Sigmoid colon (tissue), 6 donors: ENCODE measurements at regions not wholly inside any gene's neighbourhood (a gene's known extent, or its start where the extent isn't known, plus 50 kb on each side); places are given as distances from the start of the nearest gene placed in this dataset.

Experiments
- DNase-seq: peaks from one replicate; pipeline ENCODE4 v3.0.0-alpha.2; 2019
- H3K27ac ChIP-seq, 4 donors: fragments of 200-600 bp; sonication (generic); one replicate each; pipeline ENCODE4 v1.5.1; 2016 to 2019; ENCODE audit warnings: mild to moderate bottlenecking in 1 of 4
- H3K27me3 ChIP-seq, 3 donors: fragments of 200-600 bp; sonication (generic); one replicate each; pipeline ENCODE4 v1.5.1; 2019; ENCODE audit warnings: mild to moderate bottlenecking in 1 of 3
- H3K36me3 ChIP-seq, 4 donors: fragments of 200-600 bp; sonication (generic); one replicate each; pipeline ENCODE4 v1.5.1; 2016 to 2019
- H3K4me1 ChIP-seq, 4 donors: fragments of 200-600 bp; sonication (generic); one replicate each; pipeline ENCODE4 v1.5.1; 2017 to 2019
- H3K4me3 ChIP-seq, 4 donors: fragments of 200-600 bp; sonication (generic); one replicate each; pipeline ENCODE4 v1.5.1; 2017 to 2019; ENCODE audit warnings: mild to moderate bottlenecking in 2 of 4, moderate library complexity in 1 of 4
- H3K9me3 ChIP-seq, 4 donors: fragments of 200-600 bp in 3 of 4; sonication (generic) in 3 of 4; one replicate each; pipeline versions ENCODE4 v1.5.1 to v1.6.1; 2013 to 2019
- EP300 ChIP-seq, 4 donors: sonication (generic); formaldehyde crosslinking; IDR thresholded peaks; one replicate each; pipeline ENCODE4 v1.6.1; 2017; ENCODE audit warnings: antibody characterized with exemption in 4 of 4
- POLR2A ChIP-seq, 2 donors: fragments of 450-650 bp; IDR thresholded peaks; one replicate each; pipeline ENCODE4 v1.6.1; 2016; ENCODE audit warnings: antibody characterized with exemption in 2 of 2, mild to moderate bottlenecking in 2 of 2, moderate library complexity in 2 of 2
- POLR2AphosphoS5 ChIP-seq, 4 donors: sonication (generic); formaldehyde crosslinking; IDR thresholded peaks; one replicate each; pipeline ENCODE4 v1.6.1; 2017; ENCODE audit warnings: antibody characterized with exemption in 4 of 4
- WGBS, 2 donors: extraction: QIAGEN DNeasy Blood & Tissue Kit; methylation state at CpG; one replicate each; pipeline ENCODE4 v1.1.7; 2013; 5-methylcytosine and 5-hydroxymethylcytosine counted together
- intact Hi-C: fragments of 100-400 bp; cut with DNase I; formaldehyde crosslinking; loops from one replicate; pipeline ENCODE4 v1.15.1; 2023
- TF ChIP-seq, protein P1 (sequence below), 4 experiments: fragments of 450-650 bp in 3 of 4; fragments of 200-600 bp in 1 of 4; IDR thresholded peaks; one replicate each; pipeline ENCODE4 v1.5.1; 2016 to 2019; ENCODE audit warnings: antibody characterized with exemption in 4 of 4, mild to moderate bottlenecking in 3 of 4, moderate library complexity in 2 of 4
- donor health status: healthy with polysubstance abuse.
- donor health status: healthy.

- no peaks in the 10 kb centered on the region for H3K27me3 ChIP-seq
- H3K9me3 ChIP-seq: no peaks in the 10 kb centered on the region
- H3K36me3 ChIP-seq: no peaks in the 10 kb centered on the region
- no peak for TF ChIP-seq POLR2A (IDR thresholded peaks at IDR 0.05)
- no peak for TF ChIP-seq POLR2AphosphoS5 (IDR thresholded peaks at IDR 0.05)
- no peak for DNase-seq
- intact Hi-C loops: no loop called here
- 56 to 69% methylated on average over 5 of the region's 5 CpGs for WGBS, 2 donors
- no peaks in the 10 kb centered on the region for H3K4me1 ChIP-seq
- H3K27ac ChIP-seq: no peak overlapping the region
- no peak overlapping the region for H3K4me3 ChIP-seq
Observed at GRCh38 chr13:107554460-107554859, 660.9 kb downstream of the LIG4 start.

GRCh38 chr13:107553838-107554237, 661.5 kb downstream of the LIG4 start:
- intact Hi-C loops: no loop called here
- Histone ChIP-seq H3K27me3 (no peaks in the 10 kb centered on the region), H3K36me3 (no peaks in the 10 kb centered on the region), H3K4me1 (no peaks in the 10 kb centered on the region), H3K4me3 (no peak overlapping the region), H3K9me3 (no peaks in the 10 kb centered on the region), H3K27ac (no peak overlapping the region)
- 78 to 88% methylated on average over 7 of the region's 7 CpGs for WGBS, 2 donors
- TF ChIP-seq EP300 (IDR thresholded peaks at IDR 0.05): no peak
- no peak for TF ChIP-seq POLR2AphosphoS5 (IDR thresholded peaks at IDR 0.05)
- no peak for TF ChIP-seq POLR2A (IDR thresholded peaks at IDR 0.05)
- TF ChIP-seq, protein P1, sequence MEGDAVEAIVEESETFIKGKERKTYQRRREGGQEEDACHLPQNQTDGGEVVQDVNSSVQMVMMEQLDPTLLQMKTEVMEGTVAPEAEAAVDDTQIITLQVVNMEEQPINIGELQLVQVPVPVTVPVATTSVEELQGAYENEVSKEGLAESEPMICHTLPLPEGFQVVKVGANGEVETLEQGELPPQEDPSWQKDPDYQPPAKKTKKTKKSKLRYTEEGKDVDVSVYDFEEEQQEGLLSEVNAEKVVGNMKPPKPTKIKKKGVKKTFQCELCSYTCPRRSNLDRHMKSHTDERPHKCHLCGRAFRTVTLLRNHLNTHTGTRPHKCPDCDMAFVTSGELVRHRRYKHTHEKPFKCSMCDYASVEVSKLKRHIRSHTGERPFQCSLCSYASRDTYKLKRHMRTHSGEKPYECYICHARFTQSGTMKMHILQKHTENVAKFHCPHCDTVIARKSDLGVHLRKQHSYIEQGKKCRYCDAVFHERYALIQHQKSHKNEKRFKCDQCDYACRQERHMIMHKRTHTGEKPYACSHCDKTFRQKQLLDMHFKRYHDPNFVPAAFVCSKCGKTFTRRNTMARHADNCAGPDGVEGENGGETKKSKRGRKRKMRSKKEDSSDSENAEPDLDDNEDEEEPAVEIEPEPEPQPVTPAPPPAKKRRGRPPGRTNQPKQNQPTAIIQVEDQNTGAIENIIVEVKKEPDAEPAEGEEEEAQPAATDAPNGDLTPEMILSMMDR (IDR thresholded peaks at IDR 0.05): no peak
- DNase-seq: no peak

- Histone ChIP-seq H3K4me1 (no peaks in the 10 kb centered on the region), H3K27me3 (no peaks in the 10 kb centered on the region), H3K36me3 (no peaks in the 10 kb centered on the region), H3K4me3 (no peak overlapping the region), H3K9me3 (no peaks in the 10 kb centered on the region), H3K27ac (no peak overlapping the region)
- TF ChIP-seq POLR2AphosphoS5 (IDR thresholded peaks at IDR 0.05): no peak
- TF ChIP-seq EP300 (IDR thresholded peaks at IDR 0.05): no peak
- TF ChIP-seq, protein P1 (IDR thresholded peaks at IDR 0.05): no peak
- no peak for TF ChIP-seq POLR2A (IDR thresholded peaks at IDR 0.05)
- intact Hi-C loops: no loop called here
- DNase-seq: no peak
- 50 to 90% methylated on average over 2 of the region's 2 CpGs for WGBS, 2 donors
Observed at GRCh38 chr13:107551521-107551920, 663.8 kb downstream of the LIG4 start.

DNA sequence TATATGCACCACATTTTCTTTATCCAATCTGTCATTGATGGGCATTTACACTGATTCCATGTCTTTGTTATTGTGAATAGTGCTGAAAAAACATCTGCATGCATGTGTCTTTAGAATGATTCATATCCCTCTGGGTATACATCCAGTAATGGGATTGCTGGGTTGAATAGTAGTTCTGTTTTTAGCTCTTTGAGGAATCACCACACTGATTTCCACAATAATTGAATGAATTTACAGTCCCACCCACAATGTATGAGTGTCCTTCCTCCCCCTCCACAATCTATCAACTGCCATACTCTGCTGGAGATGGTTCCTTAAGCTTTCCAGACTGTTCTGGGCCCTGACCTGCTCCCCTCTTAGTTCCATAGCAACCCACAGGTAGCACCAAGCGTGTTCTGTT, 667.0 kb downstream of the LIG4 start:
- DNase-seq: no peak
- no peaks in the 10 kb centered on the region for H3K9me3 ChIP-seq
- H3K36me3 ChIP-seq: no peaks in the 10 kb centered on the region
- TF ChIP-seq EP300 (IDR thresholded peaks at IDR 0.05) (no peak), POLR2A (IDR thresholded peaks at IDR 0.05) (no peak), POLR2AphosphoS5 (IDR thresholded peaks at IDR 0.05) (no peak)
- TF ChIP-seq, protein P1 (IDR thresholded peaks at IDR 0.05): no peak
- no peaks in the 10 kb centered on the region for H3K4me1 ChIP-seq
- intact Hi-C loops: no loop called here
- H3K27ac ChIP-seq: no peak overlapping the region
- no peaks in the 10 kb centered on the region for H3K27me3 ChIP-seq
- 45 to 64% methylated on average over 1 of the region's 1 CpG for WGBS, 2 donors
- no peak overlapping the region for H3K4me3 ChIP-seq

DNA sequence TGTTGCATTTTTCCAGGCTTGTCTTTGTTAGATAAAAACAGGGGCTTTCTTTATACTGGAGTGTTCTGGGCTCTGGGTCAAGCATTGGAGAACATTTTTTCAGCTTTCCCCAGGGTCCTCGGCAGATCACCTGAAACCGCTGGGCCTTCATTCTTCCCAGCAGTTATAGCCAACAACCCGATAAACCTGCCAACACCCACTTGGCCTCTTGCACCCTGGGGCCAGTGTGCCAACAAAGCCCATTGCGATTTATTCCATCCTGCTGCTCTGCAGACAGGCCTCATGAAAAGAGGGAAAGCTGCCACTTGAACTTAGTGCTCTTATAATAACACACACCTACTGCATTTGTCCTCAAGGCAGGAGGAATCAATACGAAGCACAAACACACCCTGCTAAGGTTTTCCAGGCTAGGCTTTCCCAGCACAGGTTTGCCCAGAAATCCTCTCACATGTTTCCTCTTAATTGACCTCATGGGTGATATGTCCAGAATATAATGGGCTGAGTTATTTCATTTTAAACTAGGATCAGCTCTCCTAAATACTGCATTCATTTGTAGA, 669.3 kb downstream of the LIG4 start:
- Histone ChIP-seq H3K9me3 (peaks cover 0 to 3% (median 0%) of the 10 kb centered on the region in 4 donors), H3K4me3 (no peak overlapping the region), H3K27me3 (no peaks in the 10 kb centered on the region), H3K27ac (no peak overlapping the region), H3K36me3 (no peaks in the 10 kb centered on the region), H3K4me1 (no peaks in the 10 kb centered on the region)
- no peak for TF ChIP-seq EP300 (IDR thresholded peaks at IDR 0.05)
- TF ChIP-seq POLR2AphosphoS5 (IDR thresholded peaks at IDR 0.05): no peak
- TF ChIP-seq, protein P1 (IDR thresholded peaks at IDR 0.05): no peak
- TF ChIP-seq POLR2A (IDR thresholded peaks at IDR 0.05): no peak
- WGBS, 2 donors: 61 to 76% methylated on average over 5 of the region's 5 CpGs
- DNase-seq: no peak
- intact Hi-C loops: no loop called here
